ENCODE measurements at regions not wholly inside any gene's neighbourhood (a gene's known extent, or its start where the extent isn't known, plus 50 kb on each side); places are given as distances from the start of the nearest gene placed in this dataset.

DNA sequence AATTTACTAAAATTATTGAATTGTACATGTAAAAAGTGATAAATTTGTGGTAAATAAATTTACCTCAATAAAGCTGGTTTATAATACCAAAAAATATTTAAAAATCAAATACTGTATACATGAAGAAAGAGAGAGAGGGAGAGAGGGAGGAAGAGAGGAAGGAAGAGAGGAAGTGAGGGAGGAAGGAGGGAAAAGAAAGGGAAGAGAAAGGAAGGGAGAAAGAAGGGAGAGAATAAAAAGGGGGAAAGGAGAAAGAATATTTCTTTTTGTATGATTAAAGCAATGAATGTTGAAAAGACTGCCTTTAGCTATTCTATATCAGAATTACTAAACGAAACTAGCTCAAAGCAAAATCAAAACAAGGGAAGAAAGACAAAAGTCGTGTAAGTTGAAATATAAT lies 150.0 kb downstream of the LRIG2 start (continued):
- TF ChIP-seq, protein P1, sequence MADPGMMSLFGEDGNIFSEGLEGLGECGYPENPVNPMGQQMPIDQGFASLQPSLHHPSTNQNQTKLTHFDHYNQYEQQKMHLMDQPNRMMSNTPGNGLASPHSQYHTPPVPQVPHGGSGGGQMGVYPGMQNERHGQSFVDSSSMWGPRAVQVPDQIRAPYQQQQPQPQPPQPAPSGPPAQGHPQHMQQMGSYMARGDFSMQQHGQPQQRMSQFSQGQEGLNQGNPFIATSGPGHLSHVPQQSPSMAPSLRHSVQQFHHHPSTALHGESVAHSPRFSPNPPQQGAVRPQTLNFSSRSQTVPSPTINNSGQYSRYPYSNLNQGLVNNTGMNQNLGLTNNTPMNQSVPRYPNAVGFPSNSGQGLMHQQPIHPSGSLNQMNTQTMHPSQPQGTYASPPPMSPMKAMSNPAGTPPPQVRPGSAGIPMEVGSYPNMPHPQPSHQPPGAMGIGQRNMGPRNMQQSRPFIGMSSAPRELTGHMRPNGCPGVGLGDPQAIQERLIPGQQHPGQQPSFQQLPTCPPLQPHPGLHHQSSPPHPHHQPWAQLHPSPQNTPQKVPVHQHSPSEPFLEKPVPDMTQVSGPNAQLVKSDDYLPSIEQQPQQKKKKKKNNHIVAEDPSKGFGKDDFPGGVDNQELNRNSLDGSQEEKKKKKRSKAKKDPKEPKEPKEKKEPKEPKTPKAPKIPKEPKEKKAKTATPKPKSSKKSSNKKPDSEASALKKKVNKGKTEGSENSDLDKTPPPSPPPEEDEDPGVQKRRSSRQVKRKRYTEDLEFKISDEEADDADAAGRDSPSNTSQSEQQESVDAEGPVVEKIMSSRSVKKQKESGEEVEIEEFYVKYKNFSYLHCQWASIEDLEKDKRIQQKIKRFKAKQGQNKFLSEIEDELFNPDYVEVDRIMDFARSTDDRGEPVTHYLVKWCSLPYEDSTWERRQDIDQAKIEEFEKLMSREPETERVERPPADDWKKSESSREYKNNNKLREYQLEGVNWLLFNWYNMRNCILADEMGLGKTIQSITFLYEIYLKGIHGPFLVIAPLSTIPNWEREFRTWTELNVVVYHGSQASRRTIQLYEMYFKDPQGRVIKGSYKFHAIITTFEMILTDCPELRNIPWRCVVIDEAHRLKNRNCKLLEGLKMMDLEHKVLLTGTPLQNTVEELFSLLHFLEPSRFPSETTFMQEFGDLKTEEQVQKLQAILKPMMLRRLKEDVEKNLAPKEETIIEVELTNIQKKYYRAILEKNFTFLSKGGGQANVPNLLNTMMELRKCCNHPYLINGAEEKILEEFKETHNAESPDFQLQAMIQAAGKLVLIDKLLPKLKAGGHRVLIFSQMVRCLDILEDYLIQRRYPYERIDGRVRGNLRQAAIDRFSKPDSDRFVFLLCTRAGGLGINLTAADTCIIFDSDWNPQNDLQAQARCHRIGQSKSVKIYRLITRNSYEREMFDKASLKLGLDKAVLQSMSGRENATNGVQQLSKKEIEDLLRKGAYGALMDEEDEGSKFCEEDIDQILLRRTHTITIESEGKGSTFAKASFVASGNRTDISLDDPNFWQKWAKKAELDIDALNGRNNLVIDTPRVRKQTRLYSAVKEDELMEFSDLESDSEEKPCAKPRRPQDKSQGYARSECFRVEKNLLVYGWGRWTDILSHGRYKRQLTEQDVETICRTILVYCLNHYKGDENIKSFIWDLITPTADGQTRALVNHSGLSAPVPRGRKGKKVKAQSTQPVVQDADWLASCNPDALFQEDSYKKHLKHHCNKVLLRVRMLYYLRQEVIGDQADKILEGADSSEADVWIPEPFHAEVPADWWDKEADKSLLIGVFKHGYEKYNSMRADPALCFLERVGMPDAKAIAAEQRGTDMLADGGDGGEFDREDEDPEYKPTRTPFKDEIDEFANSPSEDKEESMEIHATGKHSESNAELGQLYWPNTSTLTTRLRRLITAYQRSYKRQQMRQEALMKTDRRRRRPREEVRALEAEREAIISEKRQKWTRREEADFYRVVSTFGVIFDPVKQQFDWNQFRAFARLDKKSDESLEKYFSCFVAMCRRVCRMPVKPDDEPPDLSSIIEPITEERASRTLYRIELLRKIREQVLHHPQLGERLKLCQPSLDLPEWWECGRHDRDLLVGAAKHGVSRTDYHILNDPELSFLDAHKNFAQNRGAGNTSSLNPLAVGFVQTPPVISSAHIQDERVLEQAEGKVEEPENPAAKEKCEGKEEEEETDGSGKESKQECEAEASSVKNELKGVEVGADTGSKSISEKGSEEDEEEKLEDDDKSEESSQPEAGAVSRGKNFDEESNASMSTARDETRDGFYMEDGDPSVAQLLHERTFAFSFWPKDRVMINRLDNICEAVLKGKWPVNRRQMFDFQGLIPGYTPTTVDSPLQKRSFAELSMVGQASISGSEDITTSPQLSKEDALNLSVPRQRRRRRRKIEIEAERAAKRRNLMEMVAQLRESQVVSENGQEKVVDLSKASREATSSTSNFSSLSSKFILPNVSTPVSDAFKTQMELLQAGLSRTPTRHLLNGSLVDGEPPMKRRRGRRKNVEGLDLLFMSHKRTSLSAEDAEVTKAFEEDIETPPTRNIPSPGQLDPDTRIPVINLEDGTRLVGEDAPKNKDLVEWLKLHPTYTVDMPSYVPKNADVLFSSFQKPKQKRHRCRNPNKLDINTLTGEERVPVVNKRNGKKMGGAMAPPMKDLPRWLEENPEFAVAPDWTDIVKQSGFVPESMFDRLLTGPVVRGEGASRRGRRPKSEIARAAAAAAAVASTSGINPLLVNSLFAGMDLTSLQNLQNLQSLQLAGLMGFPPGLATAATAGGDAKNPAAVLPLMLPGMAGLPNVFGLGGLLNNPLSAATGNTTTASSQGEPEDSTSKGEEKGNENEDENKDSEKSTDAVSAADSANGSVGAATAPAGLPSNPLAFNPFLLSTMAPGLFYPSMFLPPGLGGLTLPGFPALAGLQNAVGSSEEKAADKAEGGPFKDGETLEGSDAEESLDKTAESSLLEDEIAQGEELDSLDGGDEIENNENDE (IDR thresholded peaks at IDR 0.05; ENCODE audit: insufficient replicate concordance, low read length), result no peak

Data from H1 (cell line).